ENCODE measurements at regions not wholly inside any gene's neighbourhood (a gene's known extent, or its start where the extent isn't known, plus 50 kb on each side); places are given as distances from the start of the nearest gene placed in this dataset.

GRCh38 chr15:47384776-47385175 lies 332.5 kb upstream of the SEMA6D start:
- ChIA-PET CTCF (interaction anchor here (0.6 kb wide), 2 partner anchors 89 to 308 kb away, joined by 3 to 6 read pairs; no protein-coding TSS in a partner anchor), POLR2A (ENCODE audit: unreplicated experiment) (no interaction called here)
- intact Hi-C loops (cut with micrococcal nuclease) (loop anchor here (1.0 to 5.0 kb wide), 2 partner anchors 90 to 333 kb away; partner anchors contain the start of gene SEMA6D), in situ Hi-C loops (cut with MboI; ENCODE audit: low sequenced_read_pairs) (no loop called here), dilution Hi-C loops (cut with HindIII; ENCODE audit: low sequenced_read_pairs, unreplicated experiment) (no loop called here)
- Histone ChIP-seq H2AFZ (replicated peaks; ENCODE audit: low read length, poor library complexity) (no peak overlapping the region), H3K4me1 (ENCODE audit: control insufficient read depth, insufficient read depth, low read length) (peaks cover 11% of the 10 kb centered on the region), H2BK120ac (ENCODE audit: low read depth, low read length) (peak overlapping the region; percentile 91), H2AK9ac (replicated peaks; ENCODE audit: low read depth, low read length, poor library complexity) (no peak overlapping the region), H4K5ac (ENCODE audit: low read depth, low read length) (no peak overlapping the region), H2BK5ac (ENCODE audit: low read depth, low read length, poor library complexity, severe bottlenecking) (peak overlapping the region; percentile 60), H3K4me3 (ENCODE audit: insufficient read depth, low read depth, low read length) (no peak overlapping the region), H3K9me3 (ENCODE audit: control insufficient read depth, insufficient read depth, low read length) (no peaks in the 10 kb centered on the region), H3K14ac (replicated peaks; ENCODE audit: low read depth, low read length) (no peak overlapping the region), H3K18ac (ENCODE audit: low read depth, low read length) (peak overlapping the region; percentile 61; the same call in 1 of the 2 replicates), H3K4ac (ENCODE audit: low read depth, low read length) (peak overlapping the region; percentile 49; the same call in 1 of the 2 replicates), H4K91ac (ENCODE audit: insufficient read depth, low read depth, low read length) (peak overlapping the region; percentile 65; the same call in 1 of the 2 replicates), H3K36me3 (ENCODE audit: control insufficient read depth, insufficient read depth, low read length) (no peaks in the 10 kb centered on the region), H3K79me1 (ENCODE audit: low read depth in 1 of 2, low read length in 2 of 2) (no peaks in the 10 kb centered on the region), H4K20me1 (ENCODE audit: insufficient read depth, low read length) (no peaks in the 10 kb centered on the region), H3K56ac (ENCODE audit: extremely low read depth, insufficient read depth, low read length) (no peak overlapping the region), H3K27ac (ENCODE audit: insufficient read depth, low read length) (no peak overlapping the region), H3K9me1 (ENCODE audit: insufficient read depth, low read length) (peaks cover 5% of the 10 kb centered on the region), H2AK5ac (ENCODE audit: low read depth, low read length) (no peak overlapping the region), H3K23ac (ENCODE audit: low read depth, low read length) (no peak overlapping the region), H2BK15ac (ENCODE audit: low read depth, low read length) (no peak overlapping the region), H3K9ac (ENCODE audit: low read depth, low read length) (no peak overlapping the region), H3K4me2 (ENCODE audit: low read depth, low read length) (0 out of 2 replicates have a peak overlapping the region, but pooled peaks have one; percentile 38), H3K27me3 (ENCODE audit: control insufficient read depth, insufficient read depth, low read length) (no peaks in the 10 kb centered on the region), H2BK20ac (ENCODE audit: low read depth, low read length) (peak overlapping the region; percentile 76; the same call in 1 of the 2 replicates), H4K8ac (ENCODE audit: low read depth in 2 of 2, low read length in 2 of 2) (peak overlapping the region in 1 of 2 experiments; percentile 62; a peak in 1 of 4 replicates)
- TF ChIP-seq CHD1 (IDR thresholded peaks at IDR 0.05; ENCODE audit: low read depth, low read length) (no peak), MAFK (IDR thresholded peaks at IDR 0.05; ENCODE audit: low read depth, low read length) (no peak), RCOR1 (IDR thresholded peaks at IDR 0.05; ENCODE audit: insufficient replicate concordance, low read length) (no peak), MAZ (IDR thresholded peaks at IDR 0.05; ENCODE audit: borderline replicate concordance, low read depth, low read length) (no peak), MXI1 (IDR thresholded peaks at IDR 0.05; ENCODE audit: borderline replicate concordance, low read depth, low read length) (no peak), FOS (IDR thresholded peaks at IDR 0.05; ENCODE audit: low read depth, low read length) (no peak)
- TF ChIP-seq, protein P1, sequence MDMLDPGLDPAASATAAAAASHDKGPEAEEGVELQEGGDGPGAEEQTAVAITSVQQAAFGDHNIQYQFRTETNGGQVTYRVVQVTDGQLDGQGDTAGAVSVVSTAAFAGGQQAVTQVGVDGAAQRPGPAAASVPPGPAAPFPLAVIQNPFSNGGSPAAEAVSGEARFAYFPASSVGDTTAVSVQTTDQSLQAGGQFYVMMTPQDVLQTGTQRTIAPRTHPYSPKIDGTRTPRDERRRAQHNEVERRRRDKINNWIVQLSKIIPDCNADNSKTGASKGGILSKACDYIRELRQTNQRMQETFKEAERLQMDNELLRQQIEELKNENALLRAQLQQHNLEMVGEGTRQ (IDR thresholded peaks at IDR 0.05; ENCODE audit: low read depth, low read length), result no peak
- WGBS, 2 experiments (ENCODE audit: extremely low coverage in 2 of 2, insufficient read length in 1 of 2), result no CpG with 5 or more reads among the region's 2 CpGs
- no TSS peak for BruUV-seq (replicated peaks)
- DNase-seq, result peak; percentile 23
- no peak for ATAC-seq (ENCODE audit: low read depth)

Measured in IMR-90 (cell line).